Right cardiac atrium (tissue), 5 donors: ENCODE measurements at regions not wholly inside any gene's neighbourhood (a gene's known extent, or its start where the extent isn't known, plus 50 kb on each side); places are given as distances from the start of the nearest gene placed in this dataset.

Experiments used
- ATAC-seq, 2 donors: fragments of 200-7000 bp; cut with Tn5 transposase; one replicate each; pipeline versions ENCODE4 v1.8.0 to v1.9.1; 2020; ENCODE audit warnings: moderate library complexity in 2 of 2, mild to moderate bottlenecking in 1 of 2
- DNase-seq, 3 donors: peaks; one replicate each; pipeline ENCODE4 v3.0.0-alpha.2; 2020
- H3K27ac ChIP-seq: one replicate; pipeline ENCODE4 v1.5.1; 2013; ENCODE audit warnings: mild to moderate bottlenecking, low read length, control low read depth, moderate library complexity
- H3K27me3 ChIP-seq: one replicate; pipeline ENCODE4 v1.6.1; 2013; ENCODE audit not compliant: control insufficient read depth, insufficient read depth
- H3K4me1 ChIP-seq: one replicate; pipeline ENCODE4 v1.6.1; 2013; ENCODE audit warnings: low read length; ENCODE audit not compliant: control insufficient read depth, insufficient read depth
- H3K4me3 ChIP-seq: one replicate; pipeline ENCODE4 v1.5.1; 2013; ENCODE audit warnings: low read length, control low read depth
- H3K9me3 ChIP-seq: one replicate; pipeline ENCODE4 v1.6.1; 2013; ENCODE audit warnings: low read length; ENCODE audit not compliant: control insufficient read depth
- WGBS: extraction: QIAGEN DNeasy Blood & Tissue Kit; methylation state at CpG from one replicate; pipeline ENCODE4 v1.1.7; 2013; 5-methylcytosine and 5-hydroxymethylcytosine counted together
- intact Hi-C, 4 donors: fragments of 100-400 bp; cut with DNase I; formaldehyde crosslinking; loops; one replicate each; pipeline versions ENCODE4 v1.11.0 to v1.14.0; 2022 to 2023
- donor health status: healthy with polysubstance abuse.
- donor health status: DM: no; HTN: yes; CAD: no.
- donor health status: DM: no; HTN: no; CAD: no.
- donor health status: DM: no; HTN: yes; CAD: no; lungs with severe emphysema.
- donor health status: DM: yes; HTN: yes; CAD: no.

GRCh38 chr13:106034201-106034600, 501.3 kb downstream of the EFNB2 start:
- intact Hi-C loops: no loop called here
- 58% methylated on average over 6 of the region's 6 CpGs for WGBS
- Histone ChIP-seq H3K27me3 (no peaks in the 10 kb centered on the region), H3K4me1 (no peaks in the 10 kb centered on the region), H3K27ac (no peak overlapping the region), H3K9me3 (no peaks in the 10 kb centered on the region), H3K4me3 (no peak overlapping the region)
- DNase-seq (no peak), ATAC-seq (no peak)

- 52% methylated on average over 2 of the region's 2 CpGs for WGBS
- no peak for DNase-seq
- no peak overlapping the region for H3K4me3 ChIP-seq
- no peaks in the 10 kb centered on the region for H3K27me3 ChIP-seq
- no peaks in the 10 kb centered on the region for H3K4me1 ChIP-seq
- intact Hi-C loops: no loop called here
- no peak for ATAC-seq
- H3K27ac ChIP-seq: no peak overlapping the region
- H3K9me3 ChIP-seq: no peaks in the 10 kb centered on the region
These were observed 501.8 kb downstream of the EFNB2 start for GRCh38 chr13:106033659-106034058.

GRCh38 chr13:106032441-106032840, 503.0 kb downstream of the EFNB2 start:
- intact Hi-C loops: no loop called here
- H3K27ac ChIP-seq: no peak overlapping the region
- ATAC-seq (no peak), DNase-seq (no peak)
- no peaks in the 10 kb centered on the region for H3K4me1 ChIP-seq
- H3K27me3 ChIP-seq: no peaks in the 10 kb centered on the region
- H3K4me3 ChIP-seq: no peak overlapping the region
- H3K9me3 ChIP-seq: no peaks in the 10 kb centered on the region
- WGBS: 97% methylated on average over 2 of the region's 2 CpGs

GRCh38 chr13:106029676-106030290, 505.7 kb downstream of the EFNB2 start:
- Histone ChIP-seq H3K4me1 (no peaks in the 10 kb centered on the region), H3K4me3 (no peak overlapping the region), H3K27ac (no peak overlapping the region), H3K9me3 (no peaks in the 10 kb centered on the region), H3K27me3 (no peaks in the 10 kb centered on the region)
- intact Hi-C loops: no loop called here
- no peak for ATAC-seq
- WGBS: 57% methylated on average over 7 of the region's 7 CpGs
- no peak for DNase-seq

- intact Hi-C loops: no loop called here
- ATAC-seq (no peak), DNase-seq (no peak)
- Histone ChIP-seq H3K9me3 (no peaks in the 10 kb centered on the region), H3K27me3 (no peaks in the 10 kb centered on the region), H3K27ac (no peak overlapping the region), H3K4me1 (no peaks in the 10 kb centered on the region), H3K4me3 (no peak overlapping the region)
- WGBS: 86% methylated on average over 6 of the region's 6 CpGs
These were observed 506.6 kb downstream of the EFNB2 start for GRCh38 chr13:106028911-106029310.

GRCh38 chr13:106011600-106011999, 523.9 kb downstream of the EFNB2 start:
- ATAC-seq (no peak), DNase-seq (no peak)
- Histone ChIP-seq H3K27me3 (no peaks in the 10 kb centered on the region), H3K4me1 (no peaks in the 10 kb centered on the region), H3K9me3 (no peaks in the 10 kb centered on the region), H3K27ac (no peak overlapping the region), H3K4me3 (no peak overlapping the region)
- intact Hi-C loops: no loop called here
- 74% methylated on average over 2 of the region's 2 CpGs for WGBS

- no peak overlapping the region for H3K4me3 ChIP-seq
- H3K27me3 ChIP-seq: no peaks in the 10 kb centered on the region
- H3K9me3 ChIP-seq: no peaks in the 10 kb centered on the region
- no peaks in the 10 kb centered on the region for H3K4me1 ChIP-seq
- ATAC-seq: no peak
- H3K27ac ChIP-seq: no peak overlapping the region
- WGBS: 66% methylated on average over 3 of the region's 3 CpGs
- intact Hi-C loops: no loop called here
- DNase-seq: no peak
These were observed 524.6 kb downstream of the EFNB2 start for GRCh38 chr13:106010836-106011235.

- H3K27me3 ChIP-seq: no peaks in the 10 kb centered on the region
- intact Hi-C loops: no loop called here
These were observed 526.9 kb downstream of the EFNB2 start for GRCh38 chr13:106008540-106008939.

GRCh38 chr13:106007156-106007555, 528.3 kb downstream of the EFNB2 start:
- WGBS: 71% methylated on average over 2 of the region's 2 CpGs
- no peak for DNase-seq
- intact Hi-C loops: no loop called here

More at GRCh38 chr13:106008540-106008939, 526.9 kb downstream of the EFNB2 start:
- no peak overlapping the region for H3K4me3 ChIP-seq
- ATAC-seq: no peak
- H3K9me3 ChIP-seq: no peaks in the 10 kb centered on the region
- H3K27ac ChIP-seq: no peak overlapping the region
- no peaks in the 10 kb centered on the region for H3K4me1 ChIP-seq
- DNase-seq: no peak

GRCh38 chr13:106003651-106004050, 531.8 kb downstream of the EFNB2 start:
- intact Hi-C loops: no loop called here
- no peaks in the 10 kb centered on the region for H3K9me3 ChIP-seq
- DNase-seq (no peak), ATAC-seq (no peak)
- no peak overlapping the region for H3K27ac ChIP-seq
- no peaks in the 10 kb centered on the region for H3K27me3 ChIP-seq
- WGBS: 93% methylated on average over 1 of the region's 1 CpG
- no peak overlapping the region for H3K4me3 ChIP-seq
- no peaks in the 10 kb centered on the region for H3K4me1 ChIP-seq

More at GRCh38 chr13:106007156-106007555, 528.3 kb downstream of the EFNB2 start:
- Histone ChIP-seq H3K4me1 (no peaks in the 10 kb centered on the region), H3K27ac (no peak overlapping the region), H3K4me3 (no peak overlapping the region), H3K9me3 (no peaks in the 10 kb centered on the region), H3K27me3 (no peaks in the 10 kb centered on the region)
- no peak for ATAC-seq

- no peak for DNase-seq
- Histone ChIP-seq H3K4me1 (peaks cover 2% of the 10 kb centered on the region), H3K27ac (no peak overlapping the region), H3K4me3 (no peak overlapping the region), H3K9me3 (no peaks in the 10 kb centered on the region), H3K27me3 (no peaks in the 10 kb centered on the region)
- intact Hi-C loops: no loop called here
- WGBS: 50% methylated on average over 2 of the region's 2 CpGs
- ATAC-seq: no peak
These were observed 534.0 kb downstream of the EFNB2 start for GRCh38 chr13:106001443-106001842.
